Putamen (tissue), 1 donor: ENCODE measurements at regions not wholly inside any gene's neighbourhood (a gene's known extent, or its start where the extent isn't known, plus 50 kb on each side); places are given as distances from the start of the nearest gene placed in this dataset.
"Not testable (repeated sequence)": the region's sequence is repeated elsewhere in the genome, so short reads cannot be mapped to it uniquely, and the experiment has no call there.

Experiments used
- DNase-seq: peaks from one replicate; pipeline ENCODE4 v3.0.0-alpha.2; 2016; ENCODE audit warnings: low spot score

DNA sequence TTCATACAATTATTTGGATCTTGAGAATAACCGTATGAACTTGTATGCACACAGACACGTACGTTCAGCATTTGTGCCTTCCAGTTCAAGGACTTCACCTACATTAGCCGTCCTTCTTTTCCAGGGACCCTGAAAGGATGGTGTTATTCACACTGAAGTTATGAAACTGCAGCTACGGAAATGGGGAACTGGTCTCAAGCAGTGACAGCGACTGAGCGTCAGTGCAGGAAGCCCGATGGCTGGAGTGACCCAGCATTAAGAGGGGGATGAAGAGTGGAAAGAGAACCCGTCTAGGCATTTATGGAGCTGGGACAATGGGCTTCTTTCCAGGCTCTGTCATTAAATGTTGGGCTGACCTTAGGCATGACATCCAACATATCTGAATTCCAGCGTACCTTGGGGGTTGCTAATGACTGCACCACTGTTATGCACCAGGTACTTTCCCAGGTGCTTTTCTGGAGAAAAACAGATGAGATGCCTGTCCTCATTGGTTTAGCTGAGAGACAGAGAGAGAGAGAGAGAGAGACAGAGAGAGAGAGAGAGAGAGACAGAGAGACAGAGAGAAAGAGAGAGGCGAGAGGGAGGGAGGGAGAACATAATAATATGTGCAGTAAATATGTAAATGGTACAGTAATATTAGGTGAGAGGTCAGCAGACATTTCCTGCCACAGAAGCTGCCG, 204.7 kb upstream of the EXOC2 start:
- no peak for DNase-seq

DNA sequence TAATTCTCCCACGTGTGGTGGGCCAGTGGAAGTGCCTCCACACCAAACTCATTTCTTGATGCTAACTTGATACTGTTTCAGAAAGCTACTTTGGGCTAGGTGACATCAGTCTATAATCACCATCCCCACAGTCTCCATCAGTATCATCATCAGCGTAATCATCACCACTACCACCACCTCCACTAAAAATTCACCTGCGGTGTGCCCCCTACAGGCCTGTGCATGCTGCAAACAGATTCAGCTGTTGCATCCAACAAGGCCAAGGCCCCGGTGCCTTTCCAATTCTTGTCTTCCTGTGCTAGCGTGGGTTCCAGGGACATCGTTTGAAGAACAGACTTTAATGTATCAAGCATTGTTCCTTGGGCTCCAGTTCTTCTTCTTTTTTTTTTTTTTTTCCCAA, 201.3 kb upstream of the EXOC2 start:
- no peak for DNase-seq

DNA sequence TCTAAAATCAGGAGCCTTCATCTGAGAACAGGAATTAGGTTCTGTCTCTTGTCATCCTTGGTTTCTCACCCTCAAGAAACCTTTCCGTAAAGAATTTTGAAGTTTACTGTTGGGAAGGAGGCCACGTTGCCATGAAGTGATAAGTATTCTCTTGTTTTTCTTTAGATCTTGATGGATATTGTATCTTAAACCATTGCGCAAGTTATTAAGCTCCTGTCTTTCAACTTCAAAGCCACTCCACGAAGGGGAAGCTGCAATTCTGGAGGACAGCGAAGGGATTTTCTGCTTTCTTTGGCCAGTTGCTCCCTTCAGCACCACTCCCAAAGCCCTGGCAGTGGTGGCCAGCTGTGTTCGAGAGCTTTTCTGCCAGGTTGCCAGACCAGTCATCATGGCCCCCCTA, 198.1 kb upstream of the EXOC2 start:
- no peak for DNase-seq

DNA sequence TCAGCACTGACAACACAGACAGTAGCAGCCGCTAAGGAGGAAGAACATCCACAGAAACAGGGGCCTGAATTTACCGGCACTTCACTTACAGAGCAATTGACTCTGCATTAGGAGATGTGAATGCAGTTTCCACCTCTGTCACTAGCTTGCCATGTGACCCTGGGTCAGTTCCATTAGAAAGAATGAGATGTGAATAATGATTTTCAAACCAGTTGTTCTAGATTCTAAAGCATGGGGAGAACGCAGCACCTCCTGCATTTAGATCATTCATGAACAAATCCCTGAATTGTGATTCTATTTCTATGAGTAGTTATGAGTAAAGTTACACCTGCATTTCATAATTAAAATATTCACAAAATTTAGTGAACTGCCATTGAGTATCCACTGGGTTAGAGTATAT, 197.3 kb upstream of the EXOC2 start:
- DNase-seq, result no peak

DNA sequence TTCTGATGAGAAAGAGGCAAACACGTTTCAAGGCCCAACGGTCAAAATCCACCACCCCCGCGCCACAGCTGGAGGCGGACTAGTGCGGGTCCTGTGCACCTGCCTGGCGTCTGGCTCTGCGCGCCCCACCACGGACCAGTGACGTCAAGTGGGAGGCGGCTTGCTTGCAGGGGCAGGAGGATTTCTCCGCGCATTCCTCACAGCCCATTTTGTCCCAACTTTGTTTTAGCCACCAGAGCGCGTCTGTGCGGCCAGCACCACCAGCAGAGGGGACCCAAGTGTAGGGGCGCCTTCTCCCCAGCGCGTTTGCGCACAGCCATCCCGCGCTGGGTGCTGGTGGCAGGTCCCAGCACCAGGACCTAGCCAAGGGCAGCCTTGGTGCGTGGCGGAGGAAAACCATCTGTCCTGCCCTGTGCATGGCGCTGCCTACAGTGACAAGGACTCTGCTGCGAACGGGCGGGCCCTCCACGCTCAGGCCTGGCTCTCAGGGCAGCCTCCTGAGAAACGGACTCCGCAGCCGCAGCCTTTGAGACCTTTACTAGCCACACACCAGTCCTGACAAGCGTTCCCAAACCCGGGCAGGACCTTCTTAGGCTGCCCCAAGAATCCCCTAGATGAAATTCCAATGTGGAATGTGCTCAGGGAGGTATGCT, 194.8 kb upstream of the EXOC2 start:
- DNase-seq, result no peak

DNA sequence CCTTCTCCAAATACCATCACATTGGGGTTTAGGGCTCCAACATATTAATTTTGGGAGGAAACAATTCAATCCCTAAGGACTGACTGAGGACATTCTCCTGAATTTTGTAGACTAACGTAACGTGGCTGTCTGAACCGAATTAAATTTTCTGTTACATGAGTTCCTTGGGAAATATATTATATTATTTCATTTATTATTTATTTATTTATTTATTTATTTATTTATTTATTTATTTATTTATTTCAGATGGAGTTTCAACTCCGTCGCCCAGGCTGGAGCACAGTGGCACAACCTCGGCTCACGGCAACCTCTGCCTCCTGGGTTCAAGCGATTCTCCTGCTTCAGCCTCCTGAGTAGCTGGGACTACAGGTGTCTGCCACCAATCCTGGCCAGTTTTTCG, 193.2 kb upstream of the EXOC2 start:
- DNase-seq, result not testable (repeated sequence)

DNA sequence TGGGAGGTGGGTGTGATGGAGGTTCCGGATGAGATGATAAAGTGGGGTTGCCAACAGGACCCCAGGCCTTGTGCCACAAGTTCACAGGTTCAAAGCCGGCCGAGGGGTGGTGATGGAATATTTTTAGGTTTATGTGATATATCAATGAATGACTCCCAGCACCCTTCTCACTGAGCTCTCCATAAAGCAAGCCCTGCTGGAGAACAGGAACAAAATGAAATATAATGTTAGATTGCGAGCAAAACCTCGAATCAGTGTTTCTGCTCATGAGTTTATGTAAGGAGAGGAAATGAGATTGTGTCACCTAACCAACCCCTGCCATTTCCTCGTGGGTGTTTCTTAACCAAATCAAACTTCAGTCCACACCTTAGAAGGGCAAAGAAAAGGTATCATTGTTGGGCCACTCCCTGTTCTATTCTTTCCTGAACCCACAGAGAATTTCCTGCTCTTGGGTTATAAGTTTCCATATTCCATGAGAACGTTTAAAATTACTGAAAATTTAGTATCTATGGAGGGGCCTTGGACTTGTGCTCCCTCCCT, 192.2 kb upstream of the EXOC2 start:
- DNase-seq, result no peak

DNA sequence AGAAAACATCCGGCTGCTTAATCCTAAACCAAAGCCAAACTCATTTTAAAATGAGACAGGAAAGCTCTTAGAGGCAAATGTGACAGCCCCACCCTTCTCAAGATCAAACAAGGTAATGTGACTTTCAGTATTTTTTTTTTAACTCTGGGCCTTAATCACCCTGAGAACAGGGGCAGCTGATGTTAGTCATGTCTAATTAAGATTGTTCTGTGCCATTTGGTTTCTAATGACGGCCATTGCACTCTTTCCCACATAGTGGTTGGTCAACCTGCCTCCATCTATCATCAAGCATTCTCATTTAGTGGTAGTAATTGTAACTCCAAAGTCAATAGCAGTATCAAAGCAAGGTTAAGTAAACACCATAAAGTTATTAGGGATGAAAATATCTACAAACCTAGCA, 191.6 kb upstream of the EXOC2 start:
- no peak for DNase-seq

DNA sequence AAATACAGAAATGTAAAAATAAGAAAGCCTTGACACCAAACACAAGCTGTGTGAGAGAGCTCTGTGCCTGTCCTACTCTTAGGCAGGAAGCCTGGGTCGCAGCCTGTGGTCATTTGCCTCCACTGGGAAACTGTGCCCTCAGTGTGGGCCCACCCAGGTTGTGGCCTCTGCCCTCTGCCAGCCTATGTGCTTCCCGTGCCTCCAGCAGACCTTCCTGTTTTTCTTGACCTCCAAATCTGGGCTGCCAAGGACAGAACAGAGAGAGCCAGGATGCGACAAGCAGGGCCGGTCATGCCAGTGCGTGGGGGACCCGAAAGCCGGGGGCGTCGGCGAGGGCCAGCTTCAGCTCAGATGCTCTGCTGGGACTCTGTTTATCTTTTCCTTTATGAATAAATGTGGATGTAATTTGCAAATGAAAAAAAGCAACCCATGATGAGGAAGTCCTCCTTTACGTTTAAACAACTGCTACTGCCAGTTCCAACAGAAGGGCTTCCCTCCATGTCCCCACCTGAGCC, 189.2 kb upstream of the EXOC2 start:
- no peak for DNase-seq

DNA sequence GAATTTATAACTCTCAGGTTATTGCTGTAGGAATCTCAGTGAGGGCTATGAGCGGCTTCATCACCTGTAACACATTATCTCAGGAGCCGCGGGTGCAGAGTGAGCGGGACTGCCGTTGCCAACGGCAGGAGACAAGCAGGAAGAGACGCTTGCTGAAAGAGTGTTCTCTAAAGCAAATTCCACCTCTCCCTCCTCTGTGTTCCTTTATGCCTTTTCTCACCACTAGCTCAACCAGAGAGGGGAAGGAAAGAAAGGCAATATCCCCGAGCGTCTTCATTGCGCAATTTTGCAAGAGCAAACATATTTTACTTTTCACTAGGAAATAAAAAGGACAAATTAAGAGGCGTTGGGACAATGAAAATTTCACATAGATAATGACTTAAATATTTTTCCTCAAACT, 185.2 kb upstream of the EXOC2 start:
- no peak for DNase-seq

DNA sequence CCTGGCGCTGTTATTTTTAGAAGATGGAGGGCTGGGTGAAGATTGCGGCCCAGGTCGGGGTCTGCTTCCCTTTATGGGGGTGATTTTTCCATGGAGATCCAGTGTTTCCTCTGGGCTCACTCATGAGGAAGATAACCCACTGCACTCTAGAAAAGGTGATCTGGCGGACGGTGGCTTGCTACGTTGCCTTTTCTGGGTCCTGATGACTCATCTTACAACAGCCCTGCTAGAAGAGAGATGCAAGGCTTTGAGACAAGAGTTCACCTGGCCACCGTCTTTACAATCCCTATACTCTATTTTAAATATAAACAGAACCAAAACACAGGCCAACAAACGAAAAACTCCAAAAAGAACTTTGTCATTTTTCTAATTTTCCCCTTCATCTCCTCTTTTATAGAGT, 182.1 kb upstream of the EXOC2 start:
- no peak for DNase-seq

DNA sequence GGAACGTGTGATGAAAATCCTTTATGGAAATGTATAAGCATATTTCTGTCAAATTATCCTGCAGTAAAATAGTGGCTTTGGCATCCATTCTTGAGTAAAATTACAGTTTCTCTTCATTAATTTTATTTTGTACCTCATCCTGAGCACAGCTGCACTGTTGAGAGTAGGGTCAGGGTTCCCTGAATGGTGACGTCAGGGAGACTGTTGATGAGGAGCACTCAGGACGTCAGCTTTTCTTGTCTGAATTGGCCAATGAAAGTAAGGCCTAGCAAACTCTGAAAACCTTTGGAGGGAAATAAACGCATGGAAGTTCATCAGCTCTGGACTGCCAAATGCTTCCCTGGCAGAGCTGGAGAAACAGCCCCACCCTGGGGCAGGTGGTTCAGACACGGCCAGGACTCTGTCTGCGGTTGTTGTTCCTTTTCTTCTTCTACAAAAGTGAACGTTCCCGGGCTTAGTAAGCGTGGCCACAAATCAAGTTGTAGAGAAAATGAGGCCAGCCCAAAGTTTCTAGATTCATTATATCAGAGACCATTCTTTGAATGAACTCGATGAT, 179.7 kb upstream of the EXOC2 start:
- no peak for DNase-seq

DNA sequence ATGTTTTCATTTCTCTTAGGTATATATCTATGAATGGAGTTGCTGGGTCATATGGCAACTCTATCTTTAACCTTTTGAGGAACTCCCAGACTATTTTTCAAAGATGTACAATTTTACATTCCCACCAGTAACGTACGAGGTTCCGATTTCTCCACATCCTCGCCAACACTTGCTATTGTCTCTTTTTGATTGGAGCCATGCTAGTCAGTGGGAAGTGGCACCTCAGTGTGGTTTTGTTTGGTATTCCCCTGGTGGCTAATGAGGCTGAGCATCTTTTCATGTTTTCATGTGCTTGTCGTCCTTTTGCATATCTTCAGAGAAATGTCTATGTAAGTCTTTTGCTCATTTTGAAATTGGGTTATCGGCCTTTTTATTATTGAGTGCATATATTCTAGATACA, 178.6 kb upstream of the EXOC2 start:
- DNase-seq, result no peak

DNA sequence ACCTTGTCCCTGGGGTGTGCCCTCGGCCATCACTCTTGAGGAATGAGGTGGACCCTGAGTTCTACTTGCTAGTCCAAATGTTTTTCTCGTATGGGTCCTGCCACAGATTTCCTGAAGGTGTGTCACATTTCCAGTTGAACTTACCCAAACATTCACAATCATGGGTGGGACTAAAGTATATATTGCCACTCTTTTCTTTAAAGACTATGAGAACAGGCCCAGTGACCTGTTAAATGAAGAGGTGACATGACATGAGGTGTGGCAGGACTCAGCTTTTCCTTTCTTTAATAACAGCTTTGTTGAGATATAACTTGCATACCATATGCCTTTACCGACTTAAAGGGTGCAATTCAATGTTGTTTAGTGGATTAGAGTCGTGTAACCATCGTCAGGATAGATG, 177.2 kb upstream of the EXOC2 start:
- DNase-seq, result no peak

DNA sequence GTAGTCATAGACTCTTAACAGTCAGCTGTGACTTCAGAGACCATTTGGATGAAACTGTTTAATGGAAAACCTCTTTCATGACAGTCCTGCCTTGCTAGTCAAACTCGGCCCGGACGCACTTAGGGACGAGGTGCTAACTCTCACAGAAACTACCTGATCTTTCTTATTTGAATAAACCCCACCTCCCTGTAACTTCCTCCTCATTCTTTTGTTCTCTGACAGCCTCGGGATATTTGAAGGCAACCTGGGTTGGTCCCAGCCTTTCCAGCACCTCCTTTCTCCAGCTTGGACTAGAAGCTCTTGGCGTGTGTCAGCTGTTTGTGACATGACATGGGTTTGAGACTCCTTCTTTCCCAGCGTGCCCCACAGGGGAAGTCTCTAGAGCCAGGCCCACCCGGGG, 175.3 kb upstream of the EXOC2 start:
- no peak for DNase-seq

DNA sequence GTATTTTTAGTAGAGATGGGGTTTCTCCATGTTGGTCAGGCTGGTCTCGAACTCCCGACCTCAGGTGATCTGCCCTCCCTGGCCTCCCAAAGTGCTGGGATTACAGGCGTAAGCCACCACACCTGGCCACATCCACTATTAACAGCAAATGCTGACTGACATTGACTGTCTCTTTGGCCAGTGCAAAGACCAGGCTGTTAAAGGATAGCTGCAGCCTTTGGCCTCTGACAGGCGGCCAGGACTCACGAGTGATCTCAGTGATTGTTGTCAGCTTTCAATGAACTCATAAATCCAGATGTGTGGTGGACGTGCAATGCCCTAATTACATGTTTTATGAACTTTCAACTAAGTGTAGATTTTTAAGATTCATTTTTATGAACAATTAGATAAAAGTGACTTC, 174.4 kb upstream of the EXOC2 start:
- DNase-seq, result no peak

DNA sequence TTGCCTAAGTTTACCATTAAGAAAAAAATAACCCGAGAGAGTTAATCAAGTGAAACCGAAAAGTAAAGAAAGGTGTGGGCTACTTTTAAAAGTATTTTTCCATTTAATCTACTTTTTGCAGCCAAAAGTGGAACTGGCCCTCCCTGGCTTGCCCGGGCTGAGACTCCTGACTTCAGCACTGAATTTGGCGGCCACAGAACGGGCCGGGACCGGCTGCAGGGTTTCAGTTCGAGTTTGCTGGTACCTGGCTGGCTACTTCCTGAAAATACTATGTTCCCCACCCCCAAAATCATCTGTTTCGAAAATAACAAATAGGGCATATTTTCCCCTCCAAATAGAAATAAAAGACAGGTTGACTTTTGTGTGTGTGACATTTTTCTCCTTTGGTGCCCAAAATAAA, 173.4 kb upstream of the EXOC2 start:
- DNase-seq, result no peak

DNA sequence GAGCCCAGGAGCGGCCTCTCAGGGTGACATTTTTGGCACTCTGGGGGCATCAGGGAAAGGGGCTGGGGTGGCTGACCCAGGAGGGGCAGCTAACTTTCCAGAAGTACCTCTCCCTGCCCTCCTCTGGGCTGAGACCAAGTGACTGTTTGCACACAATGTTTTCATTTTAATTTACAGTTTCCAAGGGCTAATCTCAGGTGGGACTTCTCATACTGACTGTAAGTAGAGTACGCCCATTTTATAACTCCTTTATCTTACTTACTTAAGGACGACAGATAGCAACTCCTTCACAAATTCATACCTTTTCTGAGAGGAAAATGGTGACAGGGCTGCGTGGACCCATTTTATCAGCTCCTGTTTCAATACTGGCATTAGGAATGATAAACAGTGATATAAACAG, 172.9 kb upstream of the EXOC2 start:
- no peak for DNase-seq

DNA sequence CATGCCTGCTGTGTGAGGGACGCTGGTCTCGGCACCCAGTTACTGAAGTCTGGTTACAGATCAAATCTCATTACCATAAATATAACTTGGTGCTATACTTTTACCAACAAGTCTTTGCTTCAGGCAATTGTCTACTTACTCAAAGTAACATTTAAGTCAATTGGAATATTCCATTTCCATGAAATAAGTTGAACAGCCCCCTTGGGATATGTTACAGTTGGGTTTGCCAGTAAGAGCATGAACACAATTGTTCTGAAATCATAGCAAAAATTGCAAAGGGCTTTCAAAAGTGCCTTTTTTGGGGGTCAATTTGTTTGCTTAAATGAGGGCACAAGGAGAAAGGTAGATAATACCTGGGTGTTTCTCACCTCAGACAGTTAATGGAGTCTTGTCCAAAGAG, 170.9 kb upstream of the EXOC2 start:
- no peak for DNase-seq

DNA sequence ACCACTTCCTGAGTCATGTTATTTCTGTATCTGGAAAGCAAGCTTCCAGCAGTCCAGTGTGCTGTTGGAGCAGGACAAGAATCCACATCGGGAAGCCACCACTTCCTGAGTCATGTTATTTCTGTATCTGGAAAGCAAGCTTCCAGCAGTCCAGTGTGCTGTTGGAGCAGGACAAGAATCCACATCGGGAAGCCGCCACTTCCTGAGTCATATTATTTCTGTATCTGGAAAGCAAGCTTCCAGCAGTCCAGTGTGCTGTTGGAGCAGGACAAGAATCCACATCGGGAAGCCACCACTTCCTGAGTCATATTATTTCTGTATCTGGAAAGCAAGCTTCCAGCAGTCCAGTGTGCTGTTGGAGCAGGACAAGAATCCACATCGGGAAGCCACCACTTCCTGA, 170.2 kb upstream of the EXOC2 start:
- not testable (repeated sequence) for DNase-seq

DNA sequence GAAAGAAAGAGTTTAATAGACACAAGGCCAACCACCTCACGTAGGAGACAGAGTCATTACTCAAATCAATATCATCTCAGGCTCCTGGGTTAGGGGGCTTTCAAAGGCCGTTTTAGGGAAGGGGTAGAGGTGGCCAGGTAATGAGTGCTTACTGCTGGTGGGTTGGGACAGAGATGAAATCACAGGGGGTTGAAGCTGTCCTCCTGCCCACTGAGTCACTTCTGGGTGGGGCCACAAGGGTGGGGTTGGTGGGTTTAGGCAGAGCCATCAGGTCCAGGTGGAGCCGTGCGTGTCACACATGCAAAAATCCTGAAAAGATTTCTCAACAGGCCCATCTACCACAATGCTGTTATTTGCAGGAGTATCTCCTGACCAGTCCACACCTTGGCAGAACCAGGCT, 167.0 kb upstream of the EXOC2 start:
- DNase-seq, result no peak

DNA sequence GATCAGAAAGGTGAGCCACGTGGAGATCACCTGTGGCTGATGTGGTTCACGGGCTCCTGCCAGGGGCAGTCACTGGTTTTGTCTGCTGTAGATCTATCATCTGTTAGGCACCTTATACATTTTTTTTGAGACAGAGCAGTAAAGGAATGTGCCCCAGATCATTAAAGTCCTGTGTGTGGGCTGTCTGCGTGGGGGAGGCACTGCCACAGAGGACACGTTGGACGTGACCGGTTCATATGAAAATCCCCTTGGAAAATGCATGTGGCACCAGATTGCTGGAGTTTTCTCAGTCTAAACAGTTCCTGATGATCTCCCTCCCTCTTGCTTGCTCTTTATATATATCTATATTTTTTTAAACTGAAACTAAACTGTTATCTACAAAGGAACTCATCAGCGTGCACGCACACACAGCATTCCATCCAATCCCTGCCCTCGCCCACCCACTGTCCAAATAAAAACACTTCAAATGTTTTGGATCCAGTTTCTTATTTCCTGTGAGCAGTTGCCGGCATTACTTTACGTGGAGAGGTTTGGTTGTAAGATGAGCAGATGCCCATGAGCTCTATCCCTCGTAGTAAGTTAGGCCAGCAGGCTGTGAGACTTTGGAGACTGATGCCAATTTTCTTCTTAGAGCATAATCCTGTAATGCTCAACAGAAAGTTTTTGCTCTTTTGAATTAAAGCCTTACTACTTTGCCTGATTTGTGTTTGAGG, 161.6 kb upstream of the EXOC2 start:
- DNase-seq, result no peak

DNA sequence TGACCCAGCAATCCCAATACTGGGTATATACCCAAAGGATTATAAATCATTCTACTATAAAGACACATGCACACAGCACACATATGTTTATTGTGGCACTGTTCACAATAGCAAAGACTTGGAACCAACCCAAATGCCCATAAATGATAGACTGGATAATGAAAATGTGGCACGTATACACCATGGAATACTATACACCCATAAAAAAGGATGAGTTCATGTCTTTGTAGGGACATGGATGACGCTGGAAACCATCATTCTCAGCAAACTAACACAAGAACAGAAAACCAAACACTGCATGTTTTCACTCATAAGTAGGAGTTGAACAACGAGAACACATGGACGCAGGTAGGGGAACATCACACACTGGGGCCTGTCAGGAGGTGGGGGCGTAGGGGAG, 159.3 kb upstream of the EXOC2 start:
- DNase-seq, result not testable (repeated sequence)
